ENCODE measurements at regions not wholly inside any gene's neighbourhood (a gene's known extent, or its start where the extent isn't known, plus 50 kb on each side); places are given as distances from the start of the nearest gene placed in this dataset.

DNA sequence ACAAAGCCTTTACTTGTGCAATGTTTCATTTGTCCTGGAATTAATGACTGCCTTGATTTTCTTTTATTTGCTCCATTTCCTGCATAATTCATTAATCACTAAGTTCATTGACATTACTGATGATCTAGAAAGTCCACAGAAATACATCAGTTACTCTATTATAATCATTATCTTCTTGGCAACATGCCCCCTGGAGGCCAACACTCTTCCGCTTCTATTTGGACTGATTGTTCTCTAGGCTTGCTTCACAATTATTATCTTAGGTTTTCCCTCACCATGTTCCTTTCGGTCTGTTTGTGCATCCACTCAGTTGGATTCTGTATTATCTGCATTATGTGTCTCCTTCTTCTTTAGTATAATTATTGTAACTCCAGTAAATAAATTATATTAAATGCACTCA is 461.0 kb upstream of the CDH2 start:
- TF ChIP-seq, protein P1, sequence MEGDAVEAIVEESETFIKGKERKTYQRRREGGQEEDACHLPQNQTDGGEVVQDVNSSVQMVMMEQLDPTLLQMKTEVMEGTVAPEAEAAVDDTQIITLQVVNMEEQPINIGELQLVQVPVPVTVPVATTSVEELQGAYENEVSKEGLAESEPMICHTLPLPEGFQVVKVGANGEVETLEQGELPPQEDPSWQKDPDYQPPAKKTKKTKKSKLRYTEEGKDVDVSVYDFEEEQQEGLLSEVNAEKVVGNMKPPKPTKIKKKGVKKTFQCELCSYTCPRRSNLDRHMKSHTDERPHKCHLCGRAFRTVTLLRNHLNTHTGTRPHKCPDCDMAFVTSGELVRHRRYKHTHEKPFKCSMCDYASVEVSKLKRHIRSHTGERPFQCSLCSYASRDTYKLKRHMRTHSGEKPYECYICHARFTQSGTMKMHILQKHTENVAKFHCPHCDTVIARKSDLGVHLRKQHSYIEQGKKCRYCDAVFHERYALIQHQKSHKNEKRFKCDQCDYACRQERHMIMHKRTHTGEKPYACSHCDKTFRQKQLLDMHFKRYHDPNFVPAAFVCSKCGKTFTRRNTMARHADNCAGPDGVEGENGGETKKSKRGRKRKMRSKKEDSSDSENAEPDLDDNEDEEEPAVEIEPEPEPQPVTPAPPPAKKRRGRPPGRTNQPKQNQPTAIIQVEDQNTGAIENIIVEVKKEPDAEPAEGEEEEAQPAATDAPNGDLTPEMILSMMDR (IDR thresholded peaks at IDR 0.05; ENCODE audit: low read depth, low read length), result no peak
- no peak for DNase-seq (ENCODE audit: extremely low read depth, low read depth)

DNA sequence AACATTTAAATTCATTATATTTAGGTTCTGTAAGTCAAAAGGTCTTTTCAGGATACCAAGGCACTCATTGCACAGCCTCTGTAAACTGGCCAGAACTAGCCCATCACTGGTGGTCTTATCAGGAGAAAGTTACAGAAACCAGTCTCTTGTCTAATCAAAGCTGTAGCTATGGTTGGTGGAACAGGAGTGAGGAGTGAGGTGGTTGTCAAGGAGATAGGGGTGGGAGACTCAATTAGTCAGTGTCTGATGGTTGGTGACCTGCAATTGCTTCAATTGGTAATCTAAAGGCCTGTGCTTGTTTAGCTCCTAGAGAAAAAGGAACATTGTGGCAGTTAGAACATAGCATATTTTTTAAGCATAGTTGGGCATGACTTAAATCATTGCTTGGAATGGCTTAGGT is 458.6 kb upstream of the CDH2 start:
- TF ChIP-seq, protein P1 (IDR thresholded peaks at IDR 0.05; ENCODE audit: low read depth, low read length), result no peak
- DNase-seq (ENCODE audit: extremely low read depth, low read depth), result no peak

DNA sequence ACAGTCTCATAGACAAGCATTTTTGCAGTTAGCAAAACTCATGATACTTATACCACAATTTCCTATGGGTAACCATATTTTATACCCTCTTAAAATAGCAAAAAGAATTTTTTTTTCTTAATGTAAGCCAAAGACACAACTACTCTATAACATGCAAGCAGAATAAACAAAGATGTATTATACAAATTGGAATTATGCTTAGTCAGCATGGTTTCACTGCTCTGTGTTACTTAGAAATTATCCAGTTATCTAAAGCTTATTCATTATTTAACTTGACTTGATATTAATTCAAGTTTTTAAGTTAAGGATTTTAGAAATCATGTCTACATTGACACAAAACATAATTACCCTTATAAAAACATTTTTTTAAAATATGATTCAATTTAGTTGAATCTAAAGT is 449.8 kb upstream of the CDH2 start:
- DNase-seq (ENCODE audit: extremely low read depth, low read depth), result no peak
- TF ChIP-seq, protein P1 (IDR thresholded peaks at IDR 0.05; ENCODE audit: low read depth, low read length), result no peak

DNA sequence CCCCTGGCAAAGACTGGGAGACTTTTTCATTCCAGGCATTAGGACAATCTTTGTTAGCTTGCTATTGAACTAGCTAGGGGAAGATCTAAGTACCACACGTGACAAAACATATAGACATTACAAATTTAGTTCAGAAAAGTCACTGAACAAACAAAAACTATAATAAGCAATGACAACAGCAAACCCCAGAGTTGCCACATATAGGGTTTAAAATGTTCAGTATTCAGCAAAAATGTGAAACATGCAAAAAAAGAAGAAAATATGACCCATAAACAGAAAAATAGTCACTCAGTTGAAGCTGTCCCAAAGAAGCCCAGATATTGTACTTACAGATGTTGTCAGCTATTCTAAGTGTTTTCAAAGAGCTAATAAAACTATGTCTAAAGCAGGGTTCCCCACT is 431.1 kb upstream of the CDH2 start:
- DNase-seq (ENCODE audit: extremely low read depth, low read depth), result no peak
- TF ChIP-seq, protein P1 (IDR thresholded peaks at IDR 0.05; ENCODE audit: low read depth, low read length), result no peak

DNA sequence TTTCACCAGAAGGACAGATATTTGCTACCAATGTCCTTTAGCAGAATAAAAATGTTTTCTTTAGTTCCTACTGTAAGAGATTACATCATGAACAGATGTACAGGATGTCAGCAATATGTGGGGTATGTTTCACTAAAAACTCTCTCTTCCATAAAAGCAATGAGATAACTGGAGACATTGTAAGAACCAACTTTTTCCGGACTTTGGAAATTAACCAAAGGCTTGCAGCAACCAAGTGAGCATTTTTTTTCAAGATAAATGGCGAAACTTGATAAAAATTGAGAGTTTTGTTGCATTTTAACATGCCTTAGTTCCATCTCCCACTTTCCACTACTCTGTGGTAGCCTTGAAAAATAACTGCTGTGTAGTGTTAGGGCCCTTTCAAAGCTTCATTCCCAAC is 429.8 kb upstream of the CDH2 start:
- TF ChIP-seq, protein P1 (IDR thresholded peaks at IDR 0.05; ENCODE audit: low read depth, low read length), result no peak
- DNase-seq (ENCODE audit: extremely low read depth, low read depth), result no peak

DNA sequence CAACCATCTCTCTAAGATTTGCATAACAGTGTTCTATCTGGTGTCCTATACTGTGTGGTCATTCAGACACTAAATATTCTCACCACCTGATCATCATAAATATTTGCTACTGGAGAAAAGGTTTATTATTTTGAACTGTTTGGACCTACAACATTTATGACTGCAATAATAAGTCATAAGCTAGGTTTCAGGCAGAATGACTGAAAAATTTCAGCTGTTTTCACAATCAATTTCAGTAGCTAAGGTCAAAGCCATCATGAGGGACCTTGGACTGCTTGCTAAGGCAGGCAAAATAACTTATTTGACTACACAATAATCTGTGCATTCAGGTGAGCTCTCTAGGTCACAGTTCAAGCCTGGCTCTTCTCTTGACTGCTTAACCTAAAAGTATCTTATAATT is 425.5 kb upstream of the CDH2 start:
- DNase-seq (ENCODE audit: extremely low read depth, low read depth), result no peak
- TF ChIP-seq, protein P1 (IDR thresholded peaks at IDR 0.05; ENCODE audit: low read depth, low read length), result no peak

DNA sequence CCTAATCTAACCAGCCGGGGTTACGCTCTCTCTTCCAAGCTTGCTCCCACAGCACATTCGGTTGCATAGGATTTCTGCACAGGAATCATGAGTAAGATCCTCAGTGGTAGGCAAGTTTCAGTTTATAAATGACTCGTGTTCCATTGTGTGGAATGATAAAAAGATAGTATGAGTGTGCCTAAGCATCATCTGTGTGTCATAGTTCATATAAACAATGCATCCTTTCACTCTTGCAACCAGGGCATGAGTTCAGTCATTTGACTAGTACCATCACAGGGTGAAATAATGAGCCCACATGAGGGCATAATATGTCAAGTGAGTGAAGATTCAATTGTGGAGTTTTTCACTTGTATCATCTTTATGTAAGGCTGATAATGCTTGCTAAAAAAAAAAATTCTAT is 417.1 kb upstream of the CDH2 start:
- no peak for DNase-seq (ENCODE audit: extremely low read depth, low read depth)
- TF ChIP-seq, protein P1 (IDR thresholded peaks at IDR 0.05; ENCODE audit: low read depth, low read length), result no peak
